Stimulated activated CD8-positive, alpha-beta memory T cell treated with anti-CD3 and anti-CD28 coated beads, Interleukin-7, amount 100 ng/mL, for 4 hours (primary cell): ENCODE measurements at regions not wholly inside any gene's neighbourhood (a gene's known extent, or its start where the extent isn't known, plus 50 kb on each side); places are given as distances from the start of the nearest gene placed in this dataset.

Experiments
- DNase-seq, 2 donors: peaks; one replicate each; pipeline ENCODE4 v3.0.0-alpha.2; 2020; ENCODE audit warnings: low read depth in 2 of 2

GRCh38 chr13:29999492-30000369 is 149.3 kb upstream of the UBL3 start:
- no peak for DNase-seq

GRCh38 chr13:29996316-29996715 is 145.9 kb upstream of the UBL3 start:
- no peak for DNase-seq

- DNase-seq: no peak
Measured at GRCh38 chr13:29994911-29995595, 144.6 kb upstream of the UBL3 start.

GRCh38 chr13:29993716-29994488 is 143.5 kb upstream of the UBL3 start:
- DNase-seq: no peak

- no peak for DNase-seq
Measured at GRCh38 chr13:29993196-29993595, 142.8 kb upstream of the UBL3 start.

- no peak for DNase-seq
Measured at GRCh38 chr13:29991343-29991742, 140.9 kb upstream of the UBL3 start.

- no peak for DNase-seq
Measured at GRCh38 chr13:29987340-29987739, 136.9 kb upstream of the UBL3 start.

- no peak for DNase-seq
Measured at GRCh38 chr13:29980339-29980738, 129.9 kb upstream of the UBL3 start.

- no peak for DNase-seq
Measured at GRCh38 chr13:29978211-29978610, 127.8 kb upstream of the UBL3 start.

GRCh38 chr13:29977476-29978120 is 127.2 kb upstream of the UBL3 start:
- no peak for DNase-seq

GRCh38 chr13:29976535-29976934 is 126.1 kb upstream of the UBL3 start:
- DNase-seq: no peak

- no peak for DNase-seq
Measured at GRCh38 chr13:29975283-29975682, 124.9 kb upstream of the UBL3 start.

GRCh38 chr13:29969286-29969685 is 118.9 kb upstream of the UBL3 start:
- no peak for DNase-seq

GRCh38 chr13:29964181-29964845 is 113.9 kb upstream of the UBL3 start:
- DNase-seq: no peak

- no peak for DNase-seq
Measured at GRCh38 chr13:29963089-29963488, 112.7 kb upstream of the UBL3 start.

- DNase-seq: no peak
Measured at GRCh38 chr13:29961036-29961670, 110.7 kb upstream of the UBL3 start.

- no peak for DNase-seq
Measured at GRCh38 chr13:29959603-29960002, 109.2 kb upstream of the UBL3 start.

- DNase-seq: no peak
Measured at GRCh38 chr13:29959086-29959485, 108.7 kb upstream of the UBL3 start.

- DNase-seq: no peak
Measured at GRCh38 chr13:29958476-29958875, 108.1 kb upstream of the UBL3 start.

GRCh38 chr13:29957320-29957719 is 106.9 kb upstream of the UBL3 start:
- no peak for DNase-seq

- DNase-seq: no peak
Measured at GRCh38 chr13:29956853-29957252, 106.4 kb upstream of the UBL3 start.
